ENCODE measurements at regions not wholly inside any gene's neighbourhood (a gene's known extent, or its start where the extent isn't known, plus 50 kb on each side); places are given as distances from the start of the nearest gene placed in this dataset.
A peak's percentile ranks its signal among the peaks of the same experiment; 100 is the strongest.
"Not testable (repeated sequence)": the region's sequence is repeated elsewhere in the genome, so short reads cannot be mapped to it uniquely, and the experiment has no call there.

- DNase-seq (ENCODE audit: low spot score), result no peak
Observed at GRCh38 chr10:30531751-30532530, 97.6 kb downstream of the LYZL2 start.

DNA sequence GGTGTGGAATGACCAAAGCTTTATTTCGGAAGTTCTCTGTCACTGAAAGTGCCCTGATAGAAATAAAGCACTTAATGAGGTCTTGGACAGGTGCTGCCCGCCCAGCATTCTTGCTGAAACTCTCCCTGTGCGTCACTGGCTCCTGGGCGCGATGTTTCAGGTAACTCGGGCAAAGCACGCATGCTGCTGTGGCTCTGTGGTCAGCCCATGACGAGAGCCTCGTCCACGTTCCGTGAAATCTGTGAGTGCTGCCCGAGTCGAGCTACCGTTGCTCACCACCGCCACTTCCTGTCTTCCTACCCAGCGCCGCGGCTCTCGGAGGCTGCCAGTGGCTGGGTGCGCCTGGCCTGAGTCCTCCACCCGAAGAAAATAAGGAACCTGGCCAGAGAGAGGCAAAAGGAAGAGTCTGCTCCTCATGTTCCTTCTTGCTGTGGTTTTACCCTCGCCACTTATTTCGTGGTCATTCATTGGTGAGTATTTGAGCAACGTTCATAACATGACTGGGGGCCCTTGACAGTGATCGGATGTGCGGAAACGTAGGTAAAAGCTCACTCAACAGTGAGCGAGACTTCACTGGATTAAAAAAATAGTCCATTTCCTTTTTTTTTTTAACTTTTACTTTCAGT is 95.5 kb downstream of the MAP3K8 start:
- DNase-seq (ENCODE audit: low spot score), result peak; percentile 25

DNA sequence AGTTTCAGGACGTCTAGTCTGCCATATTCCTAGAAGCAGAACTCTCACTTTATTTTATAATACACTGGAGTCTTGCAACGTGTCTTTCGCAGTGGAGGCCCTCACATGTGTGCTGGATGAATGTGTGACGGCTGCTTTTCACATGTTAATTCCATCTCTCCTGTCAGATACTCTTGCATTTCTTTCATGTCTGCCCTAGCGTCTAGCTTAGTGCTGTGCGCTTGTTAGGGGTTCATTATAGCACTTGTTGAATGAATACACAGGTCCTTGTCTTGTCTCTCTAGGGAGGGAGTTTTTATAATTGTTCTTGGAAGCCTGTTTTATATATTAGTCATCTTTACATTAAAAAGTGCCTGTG is 94.4 kb downstream of the MAP3K8 start:
- DNase-seq (ENCODE audit: low spot score), result no peak

DNA sequence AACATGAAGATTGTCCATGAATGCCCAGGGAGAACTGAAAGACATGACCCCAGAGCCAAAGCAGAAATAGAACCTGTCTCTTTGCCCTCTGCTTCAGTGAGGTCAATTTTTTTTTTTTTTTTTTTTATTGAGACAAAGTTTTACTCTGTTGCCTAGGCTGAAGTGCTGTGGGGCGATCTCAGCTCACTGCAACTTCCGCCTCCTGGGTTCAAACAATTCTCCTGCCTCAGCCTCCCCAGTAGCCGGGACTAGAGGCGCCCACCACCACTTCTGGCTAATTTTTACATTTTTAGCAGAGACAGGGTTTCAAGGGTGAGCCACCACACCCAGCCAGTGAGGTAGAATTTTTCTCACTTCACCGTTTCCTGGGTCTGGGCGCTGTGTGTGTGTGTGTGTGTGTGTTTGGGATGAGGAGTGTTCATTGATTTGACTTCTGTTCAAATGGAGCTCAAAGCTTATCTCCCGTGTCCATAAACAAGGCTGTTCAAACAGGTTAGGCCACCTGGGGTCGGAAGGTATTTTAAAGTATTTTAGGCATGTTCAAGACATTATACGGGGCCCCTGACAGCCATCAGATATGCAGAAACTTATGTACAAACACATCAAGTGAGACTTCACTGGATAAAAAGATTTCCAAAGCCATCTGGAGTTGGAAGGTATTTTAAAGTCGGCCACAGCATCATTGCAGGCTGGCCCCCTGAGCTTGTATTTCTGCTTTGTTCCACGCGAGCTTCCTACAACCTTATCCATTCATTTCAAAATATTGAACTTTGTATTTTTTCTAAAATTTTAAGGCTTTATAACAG is 93.8 kb downstream of the MAP3K8 start:
- no peak for DNase-seq (ENCODE audit: low spot score)

- DNase-seq (ENCODE audit: low spot score), result not testable (repeated sequence)
Observed at GRCh38 chr10:30522661-30523078, 88.7 kb downstream of the MAP3K8 start.

GRCh38 chr10:30518907-30519306 is 84.9 kb downstream of the MAP3K8 start:
- DNase-seq (ENCODE audit: low spot score), result no peak
